Stomach smooth muscle (tissue), 2 donors: ENCODE measurements at regions not wholly inside any gene's neighbourhood (a gene's known extent, or its start where the extent isn't known, plus 50 kb on each side); places are given as distances from the start of the nearest gene placed in this dataset.

Source experiments
- H3K27ac ChIP-seq: one replicate; pipeline ENCODE4 v1.7.0; 2013; ENCODE audit warnings: mild to moderate bottlenecking, low read length, inconsistent platforms
- H3K27me3 ChIP-seq, 2 donors: one replicate each; pipeline ENCODE4 v1.7.0; 2013; ENCODE audit warnings: low read length in 2 of 2; ENCODE audit not compliant: insufficient read depth in 2 of 2, control insufficient read depth in 1 of 2
- H3K36me3 ChIP-seq, 2 donors: one replicate each; pipeline ENCODE4 v1.7.0; 2013; ENCODE audit warnings: low read length in 2 of 2; ENCODE audit not compliant: control insufficient read depth in 2 of 2, insufficient read depth in 2 of 2
- H3K4me1 ChIP-seq: one replicate; pipeline ENCODE4 v1.7.0; 2013; ENCODE audit warnings: low read length; ENCODE audit not compliant: control insufficient read depth, insufficient read depth
- H3K4me3 ChIP-seq, 2 donors: one replicate each; pipeline ENCODE4 v1.7.0; 2013; ENCODE audit warnings: low read length in 2 of 2
- H3K9ac ChIP-seq, 2 donors: one replicate each; pipeline ENCODE4 v1.7.0; 2013; ENCODE audit warnings: low read length in 2 of 2, mild to moderate bottlenecking in 1 of 2
- H3K9me3 ChIP-seq, 2 donors: one replicate each; pipeline ENCODE4 v1.7.0; 2013; ENCODE audit warnings: low read length in 2 of 2; ENCODE audit not compliant: control insufficient read depth in 2 of 2
- donor health status: healthy.
- donor health status: Pancreatic carcinoma.

DNA sequence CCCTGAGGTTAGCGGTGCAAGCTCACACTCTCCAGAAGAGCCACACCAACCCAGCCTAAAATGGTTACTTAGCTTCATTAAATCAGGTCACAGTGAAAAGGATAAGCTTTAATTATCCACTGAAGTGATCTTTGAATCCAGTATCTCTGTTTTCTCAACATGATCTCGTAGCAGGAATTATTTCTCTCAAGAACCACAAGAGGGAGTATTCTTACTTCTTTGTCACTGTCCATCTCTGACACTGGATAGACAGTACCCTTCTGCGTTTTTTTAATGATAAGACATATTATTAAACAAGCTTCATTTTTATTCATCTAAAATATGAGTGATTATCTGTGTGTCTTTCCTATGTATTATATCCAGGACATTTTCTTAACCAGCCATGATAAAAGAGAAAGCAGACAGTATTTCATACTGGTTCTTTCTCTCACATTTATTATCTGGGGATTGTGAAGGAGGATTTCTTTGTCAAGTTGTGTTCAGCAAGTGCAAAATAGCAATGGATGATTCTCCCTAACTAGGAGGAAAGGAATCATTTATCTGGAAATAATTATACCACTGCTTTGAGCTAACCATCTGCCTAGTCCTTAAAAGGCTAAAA lies 105.4 kb upstream of the CCDC54 start:
- no peaks in the 10 kb centered on the region for H3K4me1 ChIP-seq
- no peak overlapping the region for H3K4me3 ChIP-seq
- H3K36me3 ChIP-seq = no peaks in the 10 kb centered on the region
- H3K27me3 ChIP-seq = no peaks in the 10 kb centered on the region
- no peak overlapping the region for H3K27ac ChIP-seq
- H3K9me3 ChIP-seq = peaks cover 0 to 3% of the 10 kb centered on the region in 2 donors
- no peak overlapping the region for H3K9ac ChIP-seq

DNA sequence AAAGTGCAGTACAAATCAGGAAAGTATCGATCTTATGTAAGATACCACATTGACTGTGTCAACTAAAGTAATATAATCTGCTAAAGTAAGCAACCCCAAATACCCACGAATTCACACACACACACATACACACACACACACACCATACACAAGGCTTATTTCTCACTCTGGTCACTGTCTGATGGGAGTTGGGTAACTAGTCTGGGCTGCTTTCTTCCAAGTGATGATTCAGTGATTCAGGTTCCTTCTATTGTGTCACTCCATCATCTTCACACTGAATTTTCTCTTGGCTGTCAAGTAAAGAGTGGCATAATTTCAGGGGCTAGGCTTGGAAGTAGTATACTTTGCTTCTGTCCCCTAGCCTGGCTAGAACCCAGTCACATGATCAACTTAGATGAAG lies 104.8 kb upstream of the CCDC54 start:
- Histone ChIP-seq H3K27ac (no peak overlapping the region), H3K9ac (no peak overlapping the region), H3K36me3 (no peaks in the 10 kb centered on the region), H3K27me3 (no peaks in the 10 kb centered on the region), H3K4me3 (no peak overlapping the region), H3K9me3 (peaks cover 0 to 3% of the 10 kb centered on the region in 2 donors), H3K4me1 (no peaks in the 10 kb centered on the region)

DNA sequence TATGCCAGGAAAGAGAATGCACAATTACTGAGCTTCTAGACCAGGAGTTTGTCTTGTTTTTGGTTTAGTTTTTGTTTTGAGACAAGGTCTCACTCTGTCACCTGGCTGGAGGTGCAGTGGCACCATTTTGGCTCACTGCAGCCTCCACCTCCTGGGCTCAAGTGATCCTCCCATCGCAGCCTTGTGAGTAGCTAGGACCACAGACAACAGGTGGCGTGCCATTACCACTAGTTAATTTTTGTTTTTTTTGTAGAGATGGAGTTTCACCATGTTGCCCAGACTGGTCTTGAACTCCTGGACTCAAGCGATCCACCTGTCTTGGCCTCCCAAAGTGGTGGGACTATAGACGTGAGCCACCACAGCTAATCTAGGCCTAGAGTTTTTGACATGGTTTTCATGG lies 104.4 kb upstream of the CCDC54 start:
- H3K27ac ChIP-seq = no peak overlapping the region
- no peaks in the 10 kb centered on the region for H3K4me1 ChIP-seq
- no peak overlapping the region for H3K4me3 ChIP-seq

DNA sequence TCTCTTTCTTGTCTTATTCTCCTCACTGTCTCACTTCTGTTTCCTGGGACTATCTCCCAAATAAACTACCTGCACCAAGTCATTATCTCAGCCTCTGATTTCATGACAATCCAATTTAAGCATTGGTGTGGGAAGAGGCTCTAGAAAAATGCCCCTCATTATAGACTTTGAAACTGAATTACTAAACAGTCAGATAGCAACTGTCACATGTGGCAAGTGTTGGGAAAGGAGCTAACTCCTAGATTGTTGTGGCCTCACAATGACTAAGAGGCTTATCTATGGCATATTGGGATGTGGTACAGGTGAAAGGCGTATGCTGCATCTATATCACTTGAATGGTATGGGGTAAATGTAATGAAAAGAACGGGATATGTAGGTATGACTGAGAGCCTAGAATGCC lies 103.5 kb upstream of the CCDC54 start:
- Histone ChIP-seq H3K9ac (no peak overlapping the region), H3K27me3 (no peaks in the 10 kb centered on the region), H3K9me3 (peaks cover 0 to 3% of the 10 kb centered on the region in 2 donors), H3K36me3 (no peaks in the 10 kb centered on the region), H3K4me1 (no peaks in the 10 kb centered on the region), H3K4me3 (no peak overlapping the region), H3K27ac (no peak overlapping the region)

More for the DNA sequence above, 104.4 kb upstream of the CCDC54 start:
- H3K27me3 ChIP-seq = no peaks in the 10 kb centered on the region
- no peak overlapping the region for H3K9ac ChIP-seq
- H3K36me3 ChIP-seq = no peaks in the 10 kb centered on the region
- H3K9me3 ChIP-seq = peaks cover 0 to 3% of the 10 kb centered on the region in 2 donors

DNA sequence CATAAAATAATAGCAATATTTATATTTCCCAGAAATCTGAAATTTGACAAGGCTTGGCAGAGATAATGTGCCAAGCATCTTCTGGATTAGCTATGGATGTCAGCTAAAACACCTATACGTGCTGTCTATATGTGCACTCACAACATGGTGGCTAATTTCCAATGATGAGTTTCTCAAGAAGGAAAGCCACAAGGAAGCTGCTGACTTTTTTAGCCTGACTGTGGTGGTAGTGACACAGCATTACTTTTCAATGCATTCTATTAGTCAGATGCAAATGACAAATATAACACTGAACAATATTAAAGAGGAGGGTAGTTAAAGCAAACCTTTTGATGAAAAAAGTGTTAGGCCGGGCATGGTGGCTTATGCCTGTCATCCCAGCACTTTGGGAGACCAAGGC lies 101.7 kb upstream of the CCDC54 start:
- Histone ChIP-seq H3K9ac (no peak overlapping the region), H3K27ac (no peak overlapping the region), H3K27me3 (no peaks in the 10 kb centered on the region)

DNA sequence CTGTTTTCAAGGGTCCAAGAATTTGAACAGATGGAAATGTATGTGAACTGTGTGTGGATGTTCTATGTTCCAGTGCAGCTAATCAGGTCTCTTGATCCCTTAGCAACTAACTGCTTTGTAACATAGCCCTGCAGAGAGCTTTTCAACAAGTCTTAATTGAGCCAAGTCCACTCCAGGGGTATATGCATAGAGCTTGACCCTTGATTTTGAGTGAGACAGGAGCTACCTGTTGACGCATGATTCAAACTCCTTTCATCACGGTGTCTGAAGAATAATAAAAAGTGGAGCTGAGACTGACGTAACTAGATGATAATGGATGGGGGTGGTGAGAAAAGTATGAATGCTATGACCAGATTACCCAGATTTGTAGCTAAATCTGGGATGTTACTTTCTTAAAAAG lies 93.3 kb upstream of the CCDC54 start:
- Histone ChIP-seq H3K27me3 (no peaks in the 10 kb centered on the region), H3K27ac (no peak overlapping the region), H3K4me1 (no peaks in the 10 kb centered on the region), H3K36me3 (no peaks in the 10 kb centered on the region), H3K4me3 (no peak overlapping the region), H3K9me3 (no peaks in the 10 kb centered on the region), H3K9ac (no peak overlapping the region)

More for the DNA sequence above, 101.7 kb upstream of the CCDC54 start:
- Histone ChIP-seq H3K9me3 (no peaks in the 10 kb centered on the region), H3K4me1 (no peaks in the 10 kb centered on the region), H3K36me3 (no peaks in the 10 kb centered on the region), H3K4me3 (no peak overlapping the region)

DNA sequence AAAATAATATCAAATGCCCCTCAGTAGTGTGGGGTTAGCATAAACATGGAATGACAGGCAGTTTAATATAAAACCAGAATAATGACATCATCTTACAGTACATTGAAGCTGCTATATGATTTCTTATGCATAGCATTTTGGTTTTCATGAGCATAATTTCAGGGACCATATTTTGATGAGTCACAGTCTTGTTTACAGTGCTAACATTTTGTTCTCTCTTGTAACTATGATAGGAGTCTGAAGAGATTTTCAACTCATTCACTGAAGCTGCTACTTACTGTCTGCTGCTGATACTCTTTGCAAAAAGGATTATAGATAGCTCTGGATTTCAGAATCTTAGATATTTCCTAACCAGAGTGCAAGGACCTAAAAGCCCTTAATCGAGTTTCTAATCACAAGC lies 92.6 kb upstream of the CCDC54 start:
- Histone ChIP-seq H3K9ac (no peak overlapping the region), H3K9me3 (no peaks in the 10 kb centered on the region), H3K27me3 (no peaks in the 10 kb centered on the region), H3K4me3 (no peak overlapping the region), H3K36me3 (no peaks in the 10 kb centered on the region), H3K27ac (no peak overlapping the region), H3K4me1 (no peaks in the 10 kb centered on the region)

DNA sequence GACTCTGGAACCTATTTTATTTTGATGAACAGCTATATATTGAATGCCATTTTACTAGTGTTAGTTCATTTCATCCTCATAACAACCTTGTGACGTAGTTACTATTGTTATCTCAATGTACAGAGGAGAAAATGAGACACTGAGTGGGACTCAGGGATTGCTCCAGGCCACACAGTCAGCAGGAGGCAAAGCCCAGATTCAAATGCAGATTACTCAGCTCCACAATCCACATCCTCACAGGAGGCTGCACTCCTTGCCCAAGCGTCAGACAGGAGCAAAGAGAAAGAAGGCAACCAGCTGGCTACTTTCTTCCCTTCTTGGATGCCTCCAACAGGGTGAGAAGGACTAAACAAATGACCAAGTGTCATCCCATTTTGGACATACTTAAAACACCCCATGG lies 92.0 kb upstream of the CCDC54 start:
- H3K27ac ChIP-seq = no peak overlapping the region
- peaks cover 0 to under 1% of the 10 kb centered on the region in 2 donors for H3K9me3 ChIP-seq

DNA sequence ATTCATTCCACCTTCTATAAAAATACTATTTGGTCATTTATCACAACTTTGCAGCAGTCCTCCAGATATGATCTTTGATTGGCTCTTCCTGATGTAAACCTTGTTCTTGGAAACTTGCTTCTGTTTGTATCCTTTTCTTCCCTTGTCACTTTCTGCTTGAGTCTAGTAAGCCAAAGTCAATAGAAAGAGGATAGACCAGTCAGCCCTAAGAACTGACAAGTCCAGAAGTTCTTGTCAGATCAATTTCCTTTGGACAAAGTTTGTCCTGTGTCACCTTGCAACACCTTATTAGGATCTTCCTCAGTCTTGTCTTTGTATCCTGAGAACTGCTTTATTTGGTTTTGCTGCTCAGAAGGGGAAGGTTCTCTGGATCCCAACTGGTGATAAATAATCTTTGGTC lies 87.9 kb upstream of the CCDC54 start:
- no peaks in the 10 kb centered on the region for H3K27me3 ChIP-seq
- no peaks in the 10 kb centered on the region for H3K36me3 ChIP-seq
- H3K4me1 ChIP-seq = no peaks in the 10 kb centered on the region
- no peak overlapping the region for H3K4me3 ChIP-seq
- H3K27ac ChIP-seq = no peak overlapping the region
- H3K9ac ChIP-seq = no peak overlapping the region
- peaks cover 2 to 4% of the 10 kb centered on the region in 2 donors for H3K9me3 ChIP-seq

More for the DNA sequence above, 92.0 kb upstream of the CCDC54 start:
- Histone ChIP-seq H3K9ac (no peak overlapping the region), H3K4me1 (no peaks in the 10 kb centered on the region), H3K27me3 (no peaks in the 10 kb centered on the region), H3K4me3 (no peak overlapping the region), H3K36me3 (no peaks in the 10 kb centered on the region)

DNA sequence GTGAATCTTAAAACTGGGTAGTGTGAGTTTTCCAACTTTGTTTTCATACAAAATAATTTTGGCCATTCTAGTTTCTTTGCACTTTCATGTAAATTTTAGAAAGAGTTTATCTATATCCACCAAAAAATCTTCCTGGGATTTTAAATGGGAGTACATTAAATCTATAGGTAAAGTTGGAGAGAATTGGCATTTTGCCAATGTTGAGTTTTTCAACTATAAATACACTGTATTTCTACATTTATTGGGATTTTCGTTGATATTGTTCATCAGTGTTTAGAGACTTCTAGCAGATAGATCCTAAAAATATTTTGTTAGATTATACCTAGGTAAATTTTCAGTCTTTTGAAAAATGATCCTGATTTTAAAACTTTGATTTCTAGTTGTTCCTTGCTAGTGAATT lies 83.1 kb upstream of the CCDC54 start:
- no peak overlapping the region for H3K9ac ChIP-seq
- no peak overlapping the region for H3K27ac ChIP-seq
- H3K36me3 ChIP-seq = no peaks in the 10 kb centered on the region
- no peak overlapping the region for H3K4me3 ChIP-seq
- H3K4me1 ChIP-seq = no peaks in the 10 kb centered on the region
- no peaks in the 10 kb centered on the region for H3K27me3 ChIP-seq
- peaks cover 2 to 4% of the 10 kb centered on the region in 2 donors for H3K9me3 ChIP-seq

DNA sequence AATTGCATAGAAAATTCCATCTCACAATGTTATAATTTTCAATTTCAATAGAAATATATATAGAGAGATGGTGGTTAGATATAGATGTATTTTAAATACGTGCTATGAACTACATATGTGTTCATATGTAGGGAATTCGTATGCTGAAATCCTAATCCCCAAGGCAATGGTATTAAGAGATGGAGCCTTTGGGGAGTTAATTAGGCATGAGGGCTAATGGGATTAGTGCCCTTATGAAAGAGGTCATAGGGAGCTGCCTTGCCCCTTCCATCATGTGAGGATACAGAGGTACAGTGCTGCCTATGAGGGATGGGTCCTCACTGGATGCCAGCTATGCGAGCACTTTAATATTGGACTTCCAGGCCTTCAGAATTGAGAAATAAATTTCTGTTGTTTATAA lies 79.6 kb upstream of the CCDC54 start:
- Histone ChIP-seq H3K27ac (no peak overlapping the region), H3K4me3 (no peak overlapping the region), H3K36me3 (no peaks in the 10 kb centered on the region), H3K9ac (no peak overlapping the region), H3K9me3 (no peaks in the 10 kb centered on the region), H3K4me1 (no peaks in the 10 kb centered on the region), H3K27me3 (no peaks in the 10 kb centered on the region)
